ENCODE measurements at regions not wholly inside any gene's neighbourhood (a gene's known extent, or its start where the extent isn't known, plus 50 kb on each side); places are given as distances from the start of the nearest gene placed in this dataset.

DNA sequence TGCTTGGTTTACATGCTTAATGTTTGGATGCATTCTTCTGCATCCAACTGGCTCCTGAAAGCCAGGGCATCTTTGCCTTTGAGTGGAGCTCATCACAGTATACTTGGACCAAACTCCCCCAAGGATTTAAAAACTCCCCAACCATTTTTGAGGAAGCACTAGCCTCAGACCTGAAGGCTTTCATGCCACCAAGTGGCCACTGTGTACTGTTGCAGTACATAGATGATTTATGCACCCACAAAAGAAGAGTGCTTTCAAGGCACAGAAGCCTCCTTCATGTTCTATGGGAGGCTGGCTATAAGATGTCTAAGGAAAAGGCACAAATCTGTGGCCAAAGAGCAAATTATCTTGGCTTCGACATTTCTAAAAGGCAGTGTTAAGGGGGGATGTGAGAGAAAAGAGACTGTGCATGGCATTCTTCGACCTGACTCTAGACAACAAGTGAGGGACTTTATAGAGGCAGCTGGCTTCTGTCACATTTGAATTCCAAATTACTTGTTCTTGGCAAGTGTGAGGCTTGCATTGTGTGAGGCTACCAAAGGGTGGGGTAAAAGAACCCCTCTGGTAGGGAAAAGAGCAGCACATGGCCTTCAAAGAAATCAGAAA, 224.2 kb upstream of the HSFY2 start:
- TF ChIP-seq SUZ12 (IDR thresholded peaks at IDR 0.05; ENCODE audit: extremely low read depth, insufficient read depth, insufficient read length) (no peak), ZNF274 (IDR thresholded peaks at IDR 0.05; ENCODE audit: low read depth, low read length) (no peak), YY1 (IDR thresholded peaks at IDR 0.05; ENCODE audit: insufficient read depth, insufficient read length) (no peak)
